Astrocyte of the spinal cord (primary cell): ENCODE measurements at regions not wholly inside any gene's neighbourhood (a gene's known extent, or its start where the extent isn't known, plus 50 kb on each side); places are given as distances from the start of the nearest gene placed in this dataset.

ENCODE experiments used
- DNase-seq: peaks from one replicate; pipeline ENCODE4 v3.0.0; 2011; ENCODE audit warnings: low read depth, low spot score
- H3K4me3 ChIP-seq: 2 replicates; pipeline ENCODE4 v1.5.1; 2011; ENCODE audit warnings: low read depth, mild to moderate bottlenecking, low read length, moderate library complexity
- CTCF ChIP-seq: IDR thresholded peaks from 2 replicates; pipeline ENCODE4 v1.5.1; 2012; ENCODE audit warnings: low read depth, mild to moderate bottlenecking, low read length, inconsistent platforms
- in situ Hi-C: cut with HindIII; loops from 2 replicates; pipeline ENCODE4 v1.10.0; 2017; ENCODE audit warnings: low sequenced_read_pairs

GRCh38 chr10:133031541-133032125, 56.1 kb upstream of the ADGRA1 start:
- in situ Hi-C loops: no loop called here

GRCh38 chr10:133030781-133031180, 56.9 kb upstream of the ADGRA1 start:
- DNase-seq: no peak
- no peak for TF ChIP-seq CTCF
- in situ Hi-C loops: no loop called here
- H3K4me3 ChIP-seq: no peak overlapping the region

More at GRCh38 chr10:133031541-133032125, 56.1 kb upstream of the ADGRA1 start:
- no peak overlapping the region for H3K4me3 ChIP-seq
- DNase-seq: no peak
- TF ChIP-seq CTCF: no peak

- no peak overlapping the region for H3K4me3 ChIP-seq
- in situ Hi-C loops: no loop called here
- DNase-seq: no peak
- no peak for TF ChIP-seq CTCF
These were observed 57.6 kb upstream of the ADGRA1 start for GRCh38 chr10:133030126-133030525.

GRCh38 chr10:133028956-133029355, 58.8 kb upstream of the ADGRA1 start:
- H3K4me3 ChIP-seq: no peak overlapping the region
- in situ Hi-C loops: no loop called here
- no peak for TF ChIP-seq CTCF
- no peak for DNase-seq

- H3K4me3 ChIP-seq: no peak overlapping the region
- no peak for TF ChIP-seq CTCF
- DNase-seq: no peak
- in situ Hi-C loops: no loop called here
These were observed 59.6 kb upstream of the ADGRA1 start for GRCh38 chr10:133028158-133028557.

GRCh38 chr10:133027482-133027881, 60.2 kb upstream of the ADGRA1 start:
- DNase-seq: no peak
- no peak for TF ChIP-seq CTCF
- H3K4me3 ChIP-seq: no peak overlapping the region
- in situ Hi-C loops: no loop called here
